Heart right ventricle (tissue), 16 donors: ENCODE measurements at regions not wholly inside any gene's neighbourhood (a gene's known extent, or its start where the extent isn't known, plus 50 kb on each side); places are given as distances from the start of the nearest gene placed in this dataset.
A peak's percentile ranks its signal among the peaks of the same experiment; 100 is the strongest.

Source experiments
- ATAC-seq, 8 donors: fragments of 200-7000 bp; cut with Tn5 transposase; one replicate each; pipeline ENCODE4 v1.9.1; 2020; ENCODE audit warnings: mild to moderate bottlenecking in 8 of 8, moderate library complexity in 8 of 8, moderate number of reproducible peaks in 1 of 8
- DNase-seq, 2 donors: peaks; one replicate each; pipeline ENCODE4 v3.0.0-alpha.2; 2020
- H3K27ac ChIP-seq, 10 donors: fragments of 200-600 bp; sonication (generic) in 2 of 10; one replicate each; pipeline versions ENCODE4 v1.5.0 to v1.8.0; 2020 to 2022; ENCODE audit warnings: mild to moderate bottlenecking in 3 of 10
- H3K27me3 ChIP-seq, 7 donors: fragments of 200-600 bp; one replicate each; pipeline ENCODE4 v1.8.0; 2021 to 2022; ENCODE audit warnings: mild to moderate bottlenecking in 2 of 7
- H3K36me3 ChIP-seq, 9 donors: fragments of 200-600 bp; sonication (generic) in 1 of 9; one replicate each; pipeline versions ENCODE4 v1.5.0 to v1.8.0; 2020 to 2022; ENCODE audit warnings: mild to moderate bottlenecking in 2 of 9
- H3K4me1 ChIP-seq, 9 donors: fragments of 200-600 bp; sonication (generic) in 1 of 9; one replicate each; pipeline versions ENCODE4 v1.5.0 to v1.8.0; 2020 to 2022; ENCODE audit warnings: mild to moderate bottlenecking in 4 of 9
- H3K4me3 ChIP-seq, 10 donors: fragments of 200-600 bp; sonication (generic) in 2 of 10; one replicate each; pipeline versions ENCODE4 v1.5.0 to v1.8.0; 2020 to 2022; ENCODE audit warnings: mild to moderate bottlenecking in 7 of 10, moderate library complexity in 2 of 10
- H3K9me3 ChIP-seq, 11 donors: fragments of 200-600 bp in 10 of 11; sonication (generic) in 2 of 11; one replicate each; pipeline versions ENCODE4 v1.5.0 to v1.8.0; 2013 to 2022; ENCODE audit warnings: mild to moderate bottlenecking in 2 of 11, control low read depth in 1 of 11, moderate library complexity in 1 of 11
- WGBS, 2 donors: extraction: QIAGEN DNeasy Blood & Tissue Kit; methylation state at CpG; one replicate each; pipeline ENCODE4 v1.1.7; 2013; ENCODE audit warnings: inconsistent platforms in 1 of 2; 5-methylcytosine and 5-hydroxymethylcytosine counted together
- intact Hi-C, 10 donors: fragments of 100-400 bp; cut with DNase I; formaldehyde crosslinking; loops; one replicate each; pipeline versions ENCODE4 v1.11.1 to v1.14.2; 2022
- TF ChIP-seq, protein P1 (sequence below), 9 donors: fragments of 200-600 bp; sonication (generic) in 2 of 9; IDR thresholded peaks; one replicate each; pipeline versions ENCODE4 v1.5.0 to v1.8.0; 2021 to 2022; ENCODE audit warnings: antibody characterized with exemption in 9 of 9, mild to moderate bottlenecking in 5 of 9, moderate library complexity in 1 of 9
- donor health status: Arrhythmogenic right ventricular cardiomyopathy.
- donor health status: ischemic (EF 13 %, LVEDD 7.1; RV severe dilation, severe dysfunction).
- donor health status: healthy with polysubstance abuse.
- donor health status: DM: no; HTN: yes; CAD: no.
- donor health status: DM: no; HTN: no; CAD: no.
- donor health status: ischemic (EF 25% LVEDD 6.9; RV normal size, moderate dysfunction).
- donor health status: ischemic (EF 25% LVEDD 5.7; RV mildly dilated, moderate dysfunction).
- donor health status: healthy.
- donor health status: DM: yes; HTN: yes; CAD: no.
- donor health status: Ischemic cardiomyopathy.
- donor health status: ischemic (EF 35%, LVEDD 5.7; RV mildly dilated, moderate dysfunction).
- donor health status: nonischemic (EF 11% LVEDD 7.7; RV severe dilation, severe dysfunction).
- donor health status: DM: yes; HTN: yes; CAD: no.
- donor health status: PGD.
- donor health status: ischemic (EF 29% LVEDD 5.4; RV normal size, mild dysfunction).
- donor health status: nonischemic (EF 23%, LVEDD 6.1; RV moderate dilation, normal function).

GRCh38 chr5:124880903-124881697 lies 134.7 kb upstream of the ZNF608 start:
- Histone ChIP-seq H3K27me3 (no peaks in the 10 kb centered on the region), H3K36me3 (no peaks in the 10 kb centered on the region), H3K9me3 (peaks cover 0 to 9% (median 0%) of the 10 kb centered on the region in 11 donors), H3K27ac (no peak overlapping the region), H3K4me1 (peaks cover 0 to 19% (median 0%) of the 10 kb centered on the region in 9 donors), H3K4me3 (no peak overlapping the region)
- ATAC-seq (peak in 3 of 8 donors; percentile 35 to 61 (median 35)), DNase-seq (no peak)
- TF ChIP-seq, protein P1, sequence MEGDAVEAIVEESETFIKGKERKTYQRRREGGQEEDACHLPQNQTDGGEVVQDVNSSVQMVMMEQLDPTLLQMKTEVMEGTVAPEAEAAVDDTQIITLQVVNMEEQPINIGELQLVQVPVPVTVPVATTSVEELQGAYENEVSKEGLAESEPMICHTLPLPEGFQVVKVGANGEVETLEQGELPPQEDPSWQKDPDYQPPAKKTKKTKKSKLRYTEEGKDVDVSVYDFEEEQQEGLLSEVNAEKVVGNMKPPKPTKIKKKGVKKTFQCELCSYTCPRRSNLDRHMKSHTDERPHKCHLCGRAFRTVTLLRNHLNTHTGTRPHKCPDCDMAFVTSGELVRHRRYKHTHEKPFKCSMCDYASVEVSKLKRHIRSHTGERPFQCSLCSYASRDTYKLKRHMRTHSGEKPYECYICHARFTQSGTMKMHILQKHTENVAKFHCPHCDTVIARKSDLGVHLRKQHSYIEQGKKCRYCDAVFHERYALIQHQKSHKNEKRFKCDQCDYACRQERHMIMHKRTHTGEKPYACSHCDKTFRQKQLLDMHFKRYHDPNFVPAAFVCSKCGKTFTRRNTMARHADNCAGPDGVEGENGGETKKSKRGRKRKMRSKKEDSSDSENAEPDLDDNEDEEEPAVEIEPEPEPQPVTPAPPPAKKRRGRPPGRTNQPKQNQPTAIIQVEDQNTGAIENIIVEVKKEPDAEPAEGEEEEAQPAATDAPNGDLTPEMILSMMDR (IDR thresholded peaks at IDR 0.05), result no peak
- 91% methylated on average over 10 of the region's 10 CpGs for WGBS, 2 donors
- intact Hi-C loops, result no loop called here

GRCh38 chr5:124883681-124884080 lies 137.2 kb upstream of the ZNF608 start:
- Histone ChIP-seq H3K9me3 (peaks cover 0 to 9% (median 0%) of the 10 kb centered on the region in 11 donors), H3K36me3 (no peaks in the 10 kb centered on the region), H3K4me1 (peaks cover 0 to 16% (median 0%) of the 10 kb centered on the region in 9 donors), H3K27me3 (no peaks in the 10 kb centered on the region), H3K27ac (no peak overlapping the region), H3K4me3 (no peak overlapping the region)
- TF ChIP-seq, protein P1 (IDR thresholded peaks at IDR 0.05), result no peak
- ATAC-seq, result no peak
- 88% methylated on average over 3 of the region's 3 CpGs for WGBS, 2 donors
- DNase-seq, result no peak
- intact Hi-C loops, result no loop called here

- H3K36me3 ChIP-seq, result no peaks in the 10 kb centered on the region
- H3K27me3 ChIP-seq, result no peaks in the 10 kb centered on the region
- H3K4me1 ChIP-seq, result peaks cover 0 to 17% (median 0%) of the 10 kb centered on the region in 9 donors
- H3K27ac ChIP-seq, result no peak overlapping the region
- peaks cover 0 to 9% (median 0%) of the 10 kb centered on the region in 11 donors for H3K9me3 ChIP-seq
- intact Hi-C loops, result no loop called here
- DNase-seq (no peak), ATAC-seq (no peak)
- H3K4me3 ChIP-seq, result no peak overlapping the region
- WGBS, 2 donors, result 84 to 85% methylated on average over 6 of the region's 6 CpGs
- TF ChIP-seq, protein P1 (IDR thresholded peaks at IDR 0.05), result no peak
Measured at GRCh38 chr5:124884114-124884513, 137.7 kb upstream of the ZNF608 start.

- Histone ChIP-seq H3K4me1 (peaks cover 0 to 11% (median 0%) of the 10 kb centered on the region in 9 donors), H3K36me3 (no peaks in the 10 kb centered on the region), H3K4me3 (no peak overlapping the region), H3K27ac (no peak overlapping the region), H3K9me3 (peaks cover 0 to 9% (median 0%) of the 10 kb centered on the region in 11 donors), H3K27me3 (no peaks in the 10 kb centered on the region)
- intact Hi-C loops, result no loop called here
- no peak for DNase-seq
- ATAC-seq, result no peak
- WGBS, 2 donors, result 98 to 99% methylated on average over 2 of the region's 2 CpGs
- TF ChIP-seq, protein P1 (IDR thresholded peaks at IDR 0.05), result no peak
Measured at GRCh38 chr5:124885490-124885889, 139.1 kb upstream of the ZNF608 start.
